B cell (primary cell): ENCODE measurements at regions not wholly inside any gene's neighbourhood (a gene's known extent, or its start where the extent isn't known, plus 50 kb on each side); places are given as distances from the start of the nearest gene placed in this dataset.

Experiments used
- EZH2 ChIP-seq: IDR thresholded peaks from 2 replicates; pipeline ENCODE4 v1.6.1; 2012; ENCODE audit warnings: borderline replicate concordance, low read depth, mild to moderate bottlenecking, moderate library complexity, low read length; ENCODE audit not compliant: insufficient read depth, poor library complexity, severe bottlenecking
- TF ChIP-seq, protein P1 (sequence below): fragments of 200-600 bp; IDR thresholded peaks from one replicate; pipeline ENCODE4 v1.8.0; 2022; ENCODE audit warnings: antibody characterized with exemption, mild to moderate bottlenecking

GRCh38 chr7:69414555-69414954 is 183.7 kb upstream of the AUTS2 start:
- no peak for TF ChIP-seq EZH2
- TF ChIP-seq, protein P1, sequence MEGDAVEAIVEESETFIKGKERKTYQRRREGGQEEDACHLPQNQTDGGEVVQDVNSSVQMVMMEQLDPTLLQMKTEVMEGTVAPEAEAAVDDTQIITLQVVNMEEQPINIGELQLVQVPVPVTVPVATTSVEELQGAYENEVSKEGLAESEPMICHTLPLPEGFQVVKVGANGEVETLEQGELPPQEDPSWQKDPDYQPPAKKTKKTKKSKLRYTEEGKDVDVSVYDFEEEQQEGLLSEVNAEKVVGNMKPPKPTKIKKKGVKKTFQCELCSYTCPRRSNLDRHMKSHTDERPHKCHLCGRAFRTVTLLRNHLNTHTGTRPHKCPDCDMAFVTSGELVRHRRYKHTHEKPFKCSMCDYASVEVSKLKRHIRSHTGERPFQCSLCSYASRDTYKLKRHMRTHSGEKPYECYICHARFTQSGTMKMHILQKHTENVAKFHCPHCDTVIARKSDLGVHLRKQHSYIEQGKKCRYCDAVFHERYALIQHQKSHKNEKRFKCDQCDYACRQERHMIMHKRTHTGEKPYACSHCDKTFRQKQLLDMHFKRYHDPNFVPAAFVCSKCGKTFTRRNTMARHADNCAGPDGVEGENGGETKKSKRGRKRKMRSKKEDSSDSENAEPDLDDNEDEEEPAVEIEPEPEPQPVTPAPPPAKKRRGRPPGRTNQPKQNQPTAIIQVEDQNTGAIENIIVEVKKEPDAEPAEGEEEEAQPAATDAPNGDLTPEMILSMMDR: no peak
